Caco-2 (cell line): ENCODE measurements at regions not wholly inside any gene's neighbourhood (a gene's known extent, or its start where the extent isn't known, plus 50 kb on each side); places are given as distances from the start of the nearest gene placed in this dataset.

Experiments
- BruUV-seq: library from RNA; stranded (reverse); fragments of 400-500 nt; replicated peaks from 2 replicates; lab custom pipeline; 2021; lab: Mats Ljungman, UMichigan
- CTCF ChIA-PET: fragments of 300-600 bp; sonication (Branson Sonifier 250); formaldehyde crosslinking; loops from one replicate; lab custom pipeline; 2022; ENCODE audit warnings: antibody characterized with exemption; lab: Charles Lee
- POLR2A ChIA-PET: fragments of 300-600 bp; sonication (Branson Sonifier 250); formaldehyde crosslinking; loops from one replicate; lab custom pipeline; 2022; ENCODE audit warnings: antibody characterized with exemption; lab: Charles Lee
- DNase-seq, 2 experiments: peaks; one replicate each; pipeline versions ENCODE4 v3.0.0 to v3.0.0-alpha.2; 2020 to 2022
- H3K27me3 ChIP-seq: replicated peaks from 2 replicates; pipeline ENCODE4 v1.6.0; 2011; ENCODE audit warnings: low read length; ENCODE audit not compliant: control insufficient read depth, insufficient read depth
- H3K36me3 ChIP-seq: 2 replicates; pipeline ENCODE4 v1.5.1; 2011; ENCODE audit warnings: low read length; ENCODE audit not compliant: control insufficient read depth, insufficient read depth
- H3K4me1 ChIP-seq: fragments of 250-450 bp; sonication (Bioruptor Pico); 2 replicates; pipeline ENCODE4 v1.5.1; 2020; ENCODE audit warnings: mild to moderate bottlenecking
- H3K4me3 ChIP-seq: 2 replicates; pipeline ENCODE4 v1.5.1; 2011; ENCODE audit warnings: low read depth, mild to moderate bottlenecking, control low read depth, low read length
- H3K9me3 ChIP-seq: fragments of 250-450 bp; sonication (Bioruptor Pico); 2 replicates; pipeline ENCODE4 v1.5.1; 2020; ENCODE audit warnings: mild to moderate bottlenecking, moderate library complexity
- H3K27ac Mint-ChIP-seq: one replicate; pipeline ENCODE4 v1.8.0; 2022; ENCODE audit warnings: mixed read lengths; ENCODE audit not compliant: unreplicated experiment
- H3K27me3 Mint-ChIP-seq: one replicate; pipeline ENCODE4 v1.8.0; 2022; ENCODE audit warnings: mixed read lengths; ENCODE audit not compliant: insufficient read depth, unreplicated experiment
- H3K36me3 Mint-ChIP-seq: one replicate; pipeline ENCODE4 v1.8.0; 2022; ENCODE audit warnings: mild to moderate bottlenecking, mixed read lengths; ENCODE audit not compliant: insufficient read depth, unreplicated experiment
- H3K4me1 Mint-ChIP-seq: one replicate; pipeline ENCODE4 v1.8.0; 2022; ENCODE audit warnings: low read depth, mixed read lengths; ENCODE audit not compliant: unreplicated experiment
- H3K4me3 Mint-ChIP-seq: one replicate; pipeline ENCODE4 v1.8.0; 2022; ENCODE audit warnings: mild to moderate bottlenecking, moderate library complexity, mixed read lengths; ENCODE audit not compliant: unreplicated experiment
- H3K9me3 Mint-ChIP-seq: one replicate; pipeline ENCODE4 v1.8.0; 2022; ENCODE audit warnings: mixed read lengths; ENCODE audit not compliant: unreplicated experiment
- intact Hi-C: fragments of 100-400 bp; cut with micrococcal nuclease; formaldehyde crosslinking; loops from one replicate; pipeline ENCODE4 v1.10.0; 2022; ENCODE audit not compliant: unreplicated experiment
- TF ChIP-seq, protein P1 (sequence below), 2 experiments: fragments of 200-600 bp in 1 of 2; IDR thresholded peaks; 1 replicate in 1 of 2; 2 replicates in 1 of 2; pipeline versions ENCODE4 v1.5.1 to v1.8.0; 2011 to 2022; ENCODE audit warnings: antibody characterized with exemption in 1 of 2, control low read depth in 1 of 2, inconsistent platforms in 1 of 2, low read depth in 1 of 2, low read length in 1 of 2, mild to moderate bottlenecking in 1 of 2, moderate library complexity in 1 of 2; ENCODE audit not compliant: insufficient read depth in 1 of 2, severe bottlenecking in 1 of 2, unreplicated experiment in 1 of 2

DNA sequence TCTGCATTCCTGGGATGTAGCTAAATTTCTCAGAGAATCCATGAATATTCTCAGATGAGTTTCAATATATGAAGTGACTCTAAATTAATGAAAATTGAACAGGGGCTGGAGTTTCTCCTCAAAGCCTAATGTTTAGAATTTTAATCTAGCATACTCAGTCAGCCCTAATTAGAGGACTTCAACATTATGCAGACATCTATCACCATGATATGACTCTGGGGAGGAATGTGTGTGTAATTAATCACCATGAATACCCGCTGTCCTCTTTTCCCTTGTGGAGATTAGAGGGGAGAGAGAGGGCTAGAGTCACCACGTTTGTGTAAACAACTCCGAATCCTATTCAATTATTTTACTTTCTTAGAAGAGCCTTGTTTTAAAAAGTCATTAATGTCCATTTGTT, 698.6 kb upstream of the MDGA2 start:
- POLR2A ChIA-PET = no interaction called here
- Mint-ChIP-seq H3K36me3 (no peaks in the 10 kb centered on the region), H3K4me3 (no peak overlapping the region), H3K27ac (no peak overlapping the region), H3K27me3 (peaks cover 3% of the 10 kb centered on the region), H3K9me3 (no peaks in the 10 kb centered on the region), H3K4me1 (no peaks in the 10 kb centered on the region)
- Histone ChIP-seq H3K4me1 (no peaks in the 10 kb centered on the region), H3K9me3 (no peaks in the 10 kb centered on the region), H3K27me3 (no peaks in the 10 kb centered on the region), H3K4me3 (no peak overlapping the region), H3K36me3 (no peaks in the 10 kb centered on the region)
- no peak for DNase-seq
- CTCF ChIA-PET = no interaction called here
- TF ChIP-seq, protein P1, sequence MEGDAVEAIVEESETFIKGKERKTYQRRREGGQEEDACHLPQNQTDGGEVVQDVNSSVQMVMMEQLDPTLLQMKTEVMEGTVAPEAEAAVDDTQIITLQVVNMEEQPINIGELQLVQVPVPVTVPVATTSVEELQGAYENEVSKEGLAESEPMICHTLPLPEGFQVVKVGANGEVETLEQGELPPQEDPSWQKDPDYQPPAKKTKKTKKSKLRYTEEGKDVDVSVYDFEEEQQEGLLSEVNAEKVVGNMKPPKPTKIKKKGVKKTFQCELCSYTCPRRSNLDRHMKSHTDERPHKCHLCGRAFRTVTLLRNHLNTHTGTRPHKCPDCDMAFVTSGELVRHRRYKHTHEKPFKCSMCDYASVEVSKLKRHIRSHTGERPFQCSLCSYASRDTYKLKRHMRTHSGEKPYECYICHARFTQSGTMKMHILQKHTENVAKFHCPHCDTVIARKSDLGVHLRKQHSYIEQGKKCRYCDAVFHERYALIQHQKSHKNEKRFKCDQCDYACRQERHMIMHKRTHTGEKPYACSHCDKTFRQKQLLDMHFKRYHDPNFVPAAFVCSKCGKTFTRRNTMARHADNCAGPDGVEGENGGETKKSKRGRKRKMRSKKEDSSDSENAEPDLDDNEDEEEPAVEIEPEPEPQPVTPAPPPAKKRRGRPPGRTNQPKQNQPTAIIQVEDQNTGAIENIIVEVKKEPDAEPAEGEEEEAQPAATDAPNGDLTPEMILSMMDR (IDR thresholded peaks at IDR 0.05; ENCODE audit: insufficient read depth in 1 of 2, low read depth in 1 of 2, low read length in 1 of 2, severe bottlenecking in 1 of 2, unreplicated experiment in 1 of 2) = no peak
- BruUV-seq = no TSS peak
- intact Hi-C loops = no loop called here

DNA sequence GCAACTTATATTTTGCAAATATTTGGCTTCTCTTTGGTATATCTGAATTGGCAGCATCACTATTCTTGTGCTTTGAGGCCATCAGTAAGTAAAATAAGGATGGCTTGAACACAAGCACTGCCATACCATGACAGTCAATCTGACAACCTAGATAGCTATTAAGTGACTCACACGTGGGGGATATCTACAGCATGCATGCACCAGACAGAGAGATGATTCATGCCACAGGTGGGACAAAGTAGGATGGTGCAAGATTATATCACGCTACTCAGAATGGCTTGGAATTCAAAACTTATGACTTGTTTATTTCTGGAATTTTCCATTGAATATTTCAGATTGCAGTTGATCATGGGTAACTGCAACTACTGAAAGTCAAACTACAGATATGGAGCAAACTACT, 675.6 kb upstream of the MDGA2 start:
- Histone ChIP-seq H3K36me3 (no peaks in the 10 kb centered on the region), H3K9me3 (no peaks in the 10 kb centered on the region), H3K4me1 (no peaks in the 10 kb centered on the region), H3K4me3 (no peak overlapping the region), H3K27me3 (no peaks in the 10 kb centered on the region)
- Mint-ChIP-seq H3K27ac (no peak overlapping the region), H3K4me1 (no peaks in the 10 kb centered on the region), H3K4me3 (no peak overlapping the region), H3K36me3 (no peaks in the 10 kb centered on the region), H3K9me3 (no peaks in the 10 kb centered on the region), H3K27me3 (no peaks in the 10 kb centered on the region)
- BruUV-seq = no TSS peak
- no peak for DNase-seq
- ChIA-PET POLR2A (no interaction called here), CTCF (no interaction called here)
- intact Hi-C loops = no loop called here
- TF ChIP-seq, protein P1 (IDR thresholded peaks at IDR 0.05; ENCODE audit: insufficient read depth in 1 of 2, low read depth in 1 of 2, low read length in 1 of 2, severe bottlenecking in 1 of 2, unreplicated experiment in 1 of 2) = no peak

DNA sequence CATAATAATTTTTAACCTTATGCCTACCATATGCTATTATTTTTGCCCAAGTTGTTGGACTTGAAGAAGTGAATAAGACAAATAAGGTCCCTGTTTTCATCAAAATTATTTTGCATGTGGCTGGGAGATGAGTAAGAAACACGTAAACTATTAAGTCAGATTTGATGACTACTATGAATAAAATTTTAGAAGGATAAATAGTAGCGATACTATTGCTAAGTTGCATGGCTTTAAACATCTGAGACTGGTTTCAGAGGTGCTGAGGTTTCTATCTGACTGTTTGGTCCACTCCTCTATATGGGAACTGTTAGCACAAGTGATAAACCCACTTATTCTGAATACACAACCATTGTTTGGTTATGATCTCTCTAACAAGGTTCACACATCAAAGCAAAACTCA, 674.3 kb upstream of the MDGA2 start:
- H3K4me3 Mint-ChIP-seq = no peak overlapping the region
- TF ChIP-seq, protein P1 (IDR thresholded peaks at IDR 0.05; ENCODE audit: insufficient read depth in 1 of 2, low read depth in 1 of 2, low read length in 1 of 2, severe bottlenecking in 1 of 2, unreplicated experiment in 1 of 2) = no peak
- Histone ChIP-seq H3K4me1 (no peaks in the 10 kb centered on the region), H3K4me3 (no peak overlapping the region), H3K9me3 (no peaks in the 10 kb centered on the region), H3K36me3 (no peaks in the 10 kb centered on the region), H3K27me3 (no peaks in the 10 kb centered on the region)
- no peak overlapping the region for H3K27ac Mint-ChIP-seq
- no peaks in the 10 kb centered on the region for H3K27me3 Mint-ChIP-seq
- ChIA-PET POLR2A (no interaction called here), CTCF (no interaction called here)
- H3K4me1 Mint-ChIP-seq = no peaks in the 10 kb centered on the region
- H3K9me3 Mint-ChIP-seq = no peaks in the 10 kb centered on the region
- H3K36me3 Mint-ChIP-seq = no peaks in the 10 kb centered on the region
- BruUV-seq = no TSS peak
- intact Hi-C loops = no loop called here
- no peak for DNase-seq
